Fibroblast of lung (primary cell): ENCODE measurements at regions not wholly inside any gene's neighbourhood (a gene's known extent, or its start where the extent isn't known, plus 50 kb on each side); places are given as distances from the start of the nearest gene placed in this dataset.

Source experiments
- DNase-seq, 2 donors: peaks; one replicate each; pipeline versions ENCODE4 v3.0.0 to v3.0.0-alpha.2; 2010; ENCODE audit warnings: low read depth in 2 of 2
- H2AFZ ChIP-seq: 2 replicates; pipeline ENCODE4 v1.5.1; 2012; ENCODE audit warnings: low read length, control low read depth, inconsistent platforms
- H3K27ac ChIP-seq: 2 replicates; pipeline ENCODE4 v1.5.1; 2011; ENCODE audit warnings: low read length, control low read depth; ENCODE audit not compliant: insufficient read depth
- H3K27me3 ChIP-seq: 2 replicates; pipeline ENCODE4 v1.5.1; 2011; ENCODE audit warnings: mild to moderate bottlenecking, low read length; ENCODE audit not compliant: control insufficient read depth, insufficient read depth
- H3K36me3 ChIP-seq: 2 replicates; pipeline ENCODE4 v1.5.1; 2011; ENCODE audit warnings: low read length; ENCODE audit not compliant: control insufficient read depth, insufficient read depth
- H3K4me1 ChIP-seq: 2 replicates; pipeline ENCODE4 v1.5.1; 2011; ENCODE audit warnings: low read length; ENCODE audit not compliant: control insufficient read depth, insufficient read depth; ENCODE audit errors: extremely low read depth
- H3K4me2 ChIP-seq: 2 replicates; pipeline ENCODE4 v1.5.1; 2011; ENCODE audit warnings: low read length, control low read depth; ENCODE audit not compliant: insufficient read depth; ENCODE audit errors: extremely low read depth
- H3K4me3 ChIP-seq, 4 experiments: fragments of 200-600 bp in 1 of 4; sonication (generic) in 1 of 4; replicated peaks in 1 of 4; 2 replicates each; pipeline ENCODE4 v1.5.1; 2011 to 2016; ENCODE audit warnings: low read length in 4 of 4, low read depth in 3 of 4, mild to moderate bottlenecking in 3 of 4, control low read depth in 2 of 4, inconsistent platforms in 1 of 4, mixed read lengths in 1 of 4; ENCODE audit not compliant: insufficient read depth in 1 of 4; ENCODE audit errors: control extremely low read depth in 1 of 4
- H3K79me2 ChIP-seq: 2 replicates; pipeline ENCODE4 v1.5.1; 2012; ENCODE audit warnings: mild to moderate bottlenecking, low read length, inconsistent platforms; ENCODE audit not compliant: control insufficient read depth, insufficient read depth
- H3K9ac ChIP-seq: 2 replicates; pipeline ENCODE4 v1.5.1; 2011; ENCODE audit warnings: mild to moderate bottlenecking, low read length, control low read depth; ENCODE audit not compliant: insufficient read depth
- H3K9me3 ChIP-seq: 2 replicates; pipeline ENCODE4 v1.5.1; 2012; ENCODE audit warnings: low read depth, low read length; ENCODE audit not compliant: control insufficient read depth, insufficient read depth
- H4K20me1 ChIP-seq: 2 replicates; pipeline ENCODE4 v1.5.1; 2011; ENCODE audit warnings: low read length; ENCODE audit not compliant: control insufficient read depth, insufficient read depth; ENCODE audit errors: extremely low read depth
- EZH2 ChIP-seq: IDR thresholded peaks from 2 replicates; pipeline ENCODE4 v1.5.1; 2012; ENCODE audit warnings: low read length, control low read depth, mild to moderate bottlenecking; ENCODE audit errors: missing control alignments
- TF ChIP-seq, protein P1 (sequence below), 2 donors: IDR thresholded peaks in 1 of 2; conservative IDR thresholded peaks in 1 of 2; 1 replicate in 1 of 2; 2 replicates in 1 of 2; pipeline ENCODE4 v1.5.1; 2011 to 2012; ENCODE audit warnings: low read length in 2 of 2, control low read depth in 1 of 2, inconsistent platforms in 1 of 2, low read depth in 1 of 2, mild to moderate bottlenecking in 1 of 2

DNA sequence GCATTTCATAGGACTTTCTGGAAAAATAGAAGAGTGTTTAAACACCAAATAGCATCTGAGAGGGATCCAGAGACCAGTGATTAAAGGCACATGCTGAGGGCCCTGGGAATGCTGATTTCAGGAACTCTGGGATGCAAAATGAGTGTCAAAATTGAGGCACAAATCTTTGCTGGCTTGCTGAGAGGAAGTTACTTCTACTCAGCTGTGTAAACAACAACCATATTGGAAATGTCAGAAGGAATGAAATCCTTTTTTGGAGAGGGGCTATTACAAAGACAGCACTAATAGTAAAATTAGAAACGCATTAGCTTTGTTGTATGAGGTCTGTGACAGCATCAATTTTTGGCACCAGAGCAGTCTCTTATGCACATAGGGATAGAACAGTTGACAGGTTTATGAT, 267.8 kb upstream of the RAG2 start:
- no peaks in the 10 kb centered on the region for H3K4me1 ChIP-seq
- no peak overlapping the region for H3K4me2 ChIP-seq
- TF ChIP-seq EZH2 = no peak
- TF ChIP-seq, protein P1, sequence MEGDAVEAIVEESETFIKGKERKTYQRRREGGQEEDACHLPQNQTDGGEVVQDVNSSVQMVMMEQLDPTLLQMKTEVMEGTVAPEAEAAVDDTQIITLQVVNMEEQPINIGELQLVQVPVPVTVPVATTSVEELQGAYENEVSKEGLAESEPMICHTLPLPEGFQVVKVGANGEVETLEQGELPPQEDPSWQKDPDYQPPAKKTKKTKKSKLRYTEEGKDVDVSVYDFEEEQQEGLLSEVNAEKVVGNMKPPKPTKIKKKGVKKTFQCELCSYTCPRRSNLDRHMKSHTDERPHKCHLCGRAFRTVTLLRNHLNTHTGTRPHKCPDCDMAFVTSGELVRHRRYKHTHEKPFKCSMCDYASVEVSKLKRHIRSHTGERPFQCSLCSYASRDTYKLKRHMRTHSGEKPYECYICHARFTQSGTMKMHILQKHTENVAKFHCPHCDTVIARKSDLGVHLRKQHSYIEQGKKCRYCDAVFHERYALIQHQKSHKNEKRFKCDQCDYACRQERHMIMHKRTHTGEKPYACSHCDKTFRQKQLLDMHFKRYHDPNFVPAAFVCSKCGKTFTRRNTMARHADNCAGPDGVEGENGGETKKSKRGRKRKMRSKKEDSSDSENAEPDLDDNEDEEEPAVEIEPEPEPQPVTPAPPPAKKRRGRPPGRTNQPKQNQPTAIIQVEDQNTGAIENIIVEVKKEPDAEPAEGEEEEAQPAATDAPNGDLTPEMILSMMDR (conservative IDR thresholded peaks at IDR 0.05 in 1 of 2, IDR thresholded peaks at IDR 0.05 in 1 of 2; ENCODE audit: low read depth in 1 of 2, low read length in 2 of 2) = no peak
- H3K79me2 ChIP-seq = no peaks in the 10 kb centered on the region
- H3K4me3 ChIP-seq = no peak overlapping the region
- no peak for DNase-seq
- no peaks in the 10 kb centered on the region for H4K20me1 ChIP-seq
- H3K36me3 ChIP-seq = no peaks in the 10 kb centered on the region
- no peaks in the 10 kb centered on the region for H3K27me3 ChIP-seq
- no peak overlapping the region for H3K27ac ChIP-seq
- H3K9ac ChIP-seq = no peak overlapping the region
- no peak overlapping the region for H2AFZ ChIP-seq
- no peaks in the 10 kb centered on the region for H3K9me3 ChIP-seq

DNA sequence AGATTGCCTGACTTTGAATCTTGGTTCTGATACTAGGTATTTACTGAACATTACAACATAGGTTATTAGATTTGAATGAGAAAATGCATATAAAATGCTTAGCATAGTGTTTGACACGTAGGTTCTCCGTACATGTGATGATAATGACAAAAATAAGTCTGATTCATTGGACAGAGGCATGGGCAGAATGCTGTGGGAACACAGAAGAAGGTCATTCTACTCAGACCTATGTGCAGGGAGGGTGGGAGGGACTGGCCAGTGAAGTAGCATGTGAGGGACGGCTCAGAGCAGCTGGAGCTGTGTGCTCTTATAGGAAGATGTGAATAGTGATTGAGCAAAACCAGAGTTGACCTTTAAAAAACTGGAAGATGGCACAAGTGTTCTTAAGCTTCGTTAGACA, 256.8 kb upstream of the RAG2 start:
- Histone ChIP-seq H3K79me2 (no peaks in the 10 kb centered on the region), H3K4me1 (no peaks in the 10 kb centered on the region), H3K9me3 (no peaks in the 10 kb centered on the region), H3K27me3 (no peaks in the 10 kb centered on the region), H3K36me3 (no peaks in the 10 kb centered on the region), H3K4me2 (no peak overlapping the region), H3K27ac (no peak overlapping the region), H4K20me1 (no peaks in the 10 kb centered on the region), H3K4me3 (no peak overlapping the region), H3K9ac (no peak overlapping the region), H2AFZ (no peak overlapping the region)
- DNase-seq = no peak
- TF ChIP-seq, protein P1 (conservative IDR thresholded peaks at IDR 0.05 in 1 of 2, IDR thresholded peaks at IDR 0.05 in 1 of 2; ENCODE audit: low read depth in 1 of 2, low read length in 2 of 2) = no peak
- TF ChIP-seq EZH2 = no peak

DNA sequence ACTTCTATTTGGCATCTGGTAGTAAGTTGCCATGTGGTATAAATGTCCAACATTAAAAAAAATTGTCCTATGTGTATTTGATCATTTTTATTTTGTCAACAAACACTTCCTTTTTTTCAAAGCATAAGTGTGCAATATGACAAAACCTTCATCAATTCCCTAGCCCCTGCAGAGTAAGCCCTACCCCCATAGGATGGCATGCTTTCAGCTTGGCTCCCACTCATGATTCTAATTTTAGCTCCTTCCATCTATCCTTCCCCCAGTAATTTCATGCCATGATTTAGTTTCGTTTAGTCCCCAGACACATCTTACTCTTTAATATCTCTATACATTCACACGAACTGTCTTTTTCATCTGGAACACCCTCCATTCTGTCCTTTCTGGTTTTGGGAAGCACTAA, 250.6 kb upstream of the RAG2 start:
- Histone ChIP-seq H4K20me1 (no peaks in the 10 kb centered on the region), H3K27me3 (no peaks in the 10 kb centered on the region), H3K9ac (no peak overlapping the region), H3K4me3 (no peak overlapping the region), H3K4me1 (no peaks in the 10 kb centered on the region), H3K36me3 (no peaks in the 10 kb centered on the region), H2AFZ (no peak overlapping the region), H3K4me2 (no peak overlapping the region), H3K27ac (no peak overlapping the region), H3K9me3 (no peaks in the 10 kb centered on the region), H3K79me2 (no peaks in the 10 kb centered on the region)
- no peak for DNase-seq
- TF ChIP-seq, protein P1 (conservative IDR thresholded peaks at IDR 0.05 in 1 of 2, IDR thresholded peaks at IDR 0.05 in 1 of 2; ENCODE audit: low read depth in 1 of 2, low read length in 2 of 2) = no peak
- TF ChIP-seq EZH2 = no peak
